ENCODE measurements at regions not wholly inside any gene's neighbourhood (a gene's known extent, or its start where the extent isn't known, plus 50 kb on each side); places are given as distances from the start of the nearest gene placed in this dataset.

GRCh38 chr5:168176941-168177340 is 114.5 kb upstream of the WWC1 start:
- no peak for TF ChIP-seq CTCF (IDR thresholded peaks at IDR 0.05)
- no peak for DNase-seq (ENCODE audit: low spot score)
- Mint-ChIP-seq H3K4me1 (ENCODE audit: low read depth) (peaks cover 12% of the 10 kb centered on the region), H3K36me3 (ENCODE audit: low read depth) (no peaks in the 10 kb centered on the region), H3K9me3 (ENCODE audit: low read depth) (no peaks in the 10 kb centered on the region), H3K4me3 (ENCODE audit: unreplicated experiment) (no peak overlapping the region), H3K27ac (ENCODE audit: unreplicated experiment) (no peak overlapping the region), H3K27me3 (ENCODE audit: low read depth) (no peaks in the 10 kb centered on the region)

DNA sequence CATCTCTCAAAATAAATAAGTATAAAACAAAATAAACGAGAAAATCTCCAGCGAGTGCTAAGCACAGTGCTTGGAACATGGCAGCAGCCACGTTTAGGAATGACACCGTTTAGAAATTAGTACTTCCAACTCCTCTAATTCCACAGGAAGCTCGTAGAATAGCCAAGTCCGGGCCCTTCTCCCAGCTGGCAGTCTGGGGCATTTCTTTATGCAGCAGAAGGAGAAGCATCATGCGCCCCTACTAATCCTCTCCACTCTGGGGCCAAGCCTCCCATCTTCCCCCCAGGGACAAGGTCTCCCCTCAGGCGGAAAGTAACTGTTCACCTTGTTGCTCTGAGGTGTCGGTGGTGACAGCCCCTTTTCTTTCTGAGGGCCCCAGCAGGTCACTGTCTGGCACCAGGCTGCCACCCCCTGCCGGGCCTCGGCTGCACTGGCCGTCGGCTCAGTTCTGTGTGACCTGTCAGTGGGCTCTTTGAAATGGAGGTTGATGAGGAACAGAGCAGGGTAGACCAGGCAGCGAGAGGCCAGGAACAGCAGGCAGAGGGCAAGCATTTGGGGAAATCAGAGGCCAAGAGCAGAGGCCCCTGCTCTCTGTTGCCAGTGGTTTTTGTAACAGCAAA is 113.5 kb upstream of the WWC1 start:
- no peak for DNase-seq (ENCODE audit: low spot score)
- TF ChIP-seq CTCF (IDR thresholded peaks at IDR 0.05), result peak; percentile 8
- no peaks in the 10 kb centered on the region for H3K36me3 Mint-ChIP-seq (ENCODE audit: low read depth)
- peaks cover 10% of the 10 kb centered on the region for H3K4me1 Mint-ChIP-seq (ENCODE audit: low read depth)
- no peaks in the 10 kb centered on the region for H3K9me3 Mint-ChIP-seq (ENCODE audit: low read depth)
- no peak overlapping the region for H3K27ac Mint-ChIP-seq (ENCODE audit: unreplicated experiment)
- H3K4me3 Mint-ChIP-seq (ENCODE audit: unreplicated experiment), result no peak overlapping the region
- no peaks in the 10 kb centered on the region for H3K27me3 Mint-ChIP-seq (ENCODE audit: low read depth)

DNA sequence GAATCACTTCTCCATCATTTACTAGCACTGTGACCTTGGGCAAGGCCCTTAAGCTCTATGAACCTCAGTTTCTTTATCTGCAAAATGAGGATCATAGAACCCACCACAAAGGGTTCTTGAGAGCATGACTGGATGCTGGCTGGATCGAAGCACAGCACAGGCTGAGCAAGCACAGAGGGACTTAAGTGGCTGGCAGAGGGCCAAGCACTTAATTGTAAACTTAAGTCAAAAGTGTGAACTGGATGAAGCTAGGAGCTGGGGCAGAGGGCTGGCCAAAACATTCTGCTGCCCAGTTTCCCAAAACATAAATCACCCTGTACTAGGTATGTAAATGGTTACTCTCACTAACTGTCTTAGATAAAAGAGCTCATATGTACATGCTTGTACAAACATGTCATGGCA is 112.3 kb upstream of the WWC1 start:
- no peak for DNase-seq (ENCODE audit: low spot score)
- Mint-ChIP-seq H3K27me3 (ENCODE audit: low read depth) (no peaks in the 10 kb centered on the region), H3K4me1 (ENCODE audit: low read depth) (peaks cover 10% of the 10 kb centered on the region), H3K27ac (ENCODE audit: unreplicated experiment) (no peak overlapping the region), H3K36me3 (ENCODE audit: low read depth) (no peaks in the 10 kb centered on the region), H3K9me3 (ENCODE audit: low read depth) (no peaks in the 10 kb centered on the region), H3K4me3 (ENCODE audit: unreplicated experiment) (no peak overlapping the region)
- no peak for TF ChIP-seq CTCF (IDR thresholded peaks at IDR 0.05)

- Mint-ChIP-seq H3K9me3 (ENCODE audit: low read depth) (no peaks in the 10 kb centered on the region), H3K27me3 (ENCODE audit: low read depth) (no peaks in the 10 kb centered on the region), H3K36me3 (ENCODE audit: low read depth) (no peaks in the 10 kb centered on the region), H3K4me3 (ENCODE audit: unreplicated experiment) (no peak overlapping the region), H3K27ac (ENCODE audit: unreplicated experiment) (no peak overlapping the region), H3K4me1 (ENCODE audit: low read depth) (peaks cover 10% of the 10 kb centered on the region)
- DNase-seq (ENCODE audit: low spot score), result no peak
- TF ChIP-seq CTCF (IDR thresholded peaks at IDR 0.05), result no peak
Observed at GRCh38 chr5:168182269-168182668, 109.2 kb upstream of the WWC1 start.

DNA sequence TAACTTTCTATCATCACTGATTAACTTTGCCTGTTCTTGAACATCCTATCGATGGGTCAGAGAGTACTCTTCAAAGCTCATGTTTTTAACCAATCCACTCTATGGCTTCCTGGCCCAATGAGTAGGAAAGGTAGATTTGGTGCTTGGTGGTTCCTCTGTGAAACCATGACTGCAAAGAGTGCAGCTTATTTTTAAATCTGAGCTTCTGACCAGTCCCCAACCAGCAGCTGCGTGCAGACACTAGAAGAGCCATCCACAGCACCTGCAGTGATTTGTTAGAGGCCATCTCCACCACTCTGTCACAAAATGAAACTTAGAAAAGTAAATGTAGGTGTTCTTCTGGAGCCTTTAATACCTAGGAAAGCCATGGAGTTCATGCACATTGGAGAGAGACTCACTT is 107.3 kb upstream of the WWC1 start:
- no peaks in the 10 kb centered on the region for H3K4me1 Mint-ChIP-seq (ENCODE audit: low read depth)
- TF ChIP-seq CTCF (IDR thresholded peaks at IDR 0.05), result no peak

More for the DNA sequence above, 107.3 kb upstream of the WWC1 start:
- no peak overlapping the region for H3K27ac Mint-ChIP-seq (ENCODE audit: unreplicated experiment)
- H3K36me3 Mint-ChIP-seq (ENCODE audit: low read depth), result no peaks in the 10 kb centered on the region
- H3K9me3 Mint-ChIP-seq (ENCODE audit: low read depth), result no peaks in the 10 kb centered on the region
- no peak for DNase-seq (ENCODE audit: low spot score)
- no peak overlapping the region for H3K4me3 Mint-ChIP-seq (ENCODE audit: unreplicated experiment)
- H3K27me3 Mint-ChIP-seq (ENCODE audit: low read depth), result no peaks in the 10 kb centered on the region
